HEK293T (cell line): ENCODE measurements at regions not wholly inside any gene's neighbourhood (a gene's known extent, or its start where the extent isn't known, plus 50 kb on each side); places are given as distances from the start of the nearest gene placed in this dataset.
"Not testable (repeated sequence)": the region's sequence is repeated elsewhere in the genome, so short reads cannot be mapped to it uniquely, and the experiment has no call there.

Source experiments
- CTCF ChIA-PET: fragments of 350-600 bp; formaldehyde crosslinking; extraction: SDS; loops from one replicate; lab custom pipeline; 2021; ENCODE audit warnings: antibody characterized with exemption, inconsistent platforms; lab: Yijun Ruan, JAX
- POLR2A ChIA-PET: fragments of 350-600 bp; formaldehyde crosslinking; extraction: SDS; loops from one replicate; lab custom pipeline; 2020; ENCODE audit warnings: antibody characterized with exemption, inconsistent platforms; lab: Yijun Ruan, JAX
- DNase-seq: peaks from one replicate; pipeline ENCODE4 v3.0.0; 2012; ENCODE audit warnings: mixed read lengths; ENCODE audit errors: extremely low spot score
- ARNT ChIP-seq: fragments of 450-650 bp; IDR thresholded peaks from 2 replicates; pipeline ENCODE4 v1.6.1; 2017; ENCODE audit warnings: mild to moderate bottlenecking
- BHLHE40 ChIP-seq: fragments of 450-650 bp; IDR thresholded peaks from 2 replicates; pipeline ENCODE4 v1.6.1; 2016; ENCODE audit warnings: mild to moderate bottlenecking, moderate library complexity, borderline replicate concordance
- ELF4 ChIP-seq: fragments of 450-650 bp; IDR thresholded peaks from 2 replicates; pipeline ENCODE4 v1.6.1; 2017; ENCODE audit warnings: antibody characterized with exemption
- FOXA1 ChIP-seq: fragments of 450-650 bp; IDR thresholded peaks from 2 replicates; pipeline ENCODE4 v1.6.1; 2016; ENCODE audit warnings: mild to moderate bottlenecking
- FOXK2 ChIP-seq: fragments of 450-650 bp; IDR thresholded peaks from 2 replicates; pipeline ENCODE4 v1.6.1; 2016; ENCODE audit warnings: mild to moderate bottlenecking
- FOXM1 ChIP-seq: fragments of 450-650 bp; IDR thresholded peaks from 2 replicates; pipeline ENCODE4 v1.6.1; 2017; ENCODE audit warnings: mild to moderate bottlenecking, borderline replicate concordance
- HDGF ChIP-seq: fragments of 450-650 bp; IDR thresholded peaks from 2 replicates; pipeline ENCODE4 v1.6.1; 2017; ENCODE audit warnings: antibody characterized with exemption, borderline replicate concordance
- L3MBTL2 ChIP-seq: fragments of 450-650 bp; conservative IDR thresholded peaks from 2 replicates; pipeline ENCODE4 v1.6.1; 2016; ENCODE audit warnings: mild to moderate bottlenecking
- LEF1 ChIP-seq: fragments of 450-650 bp; IDR thresholded peaks from 2 replicates; pipeline ENCODE4 v1.6.1; 2017; ENCODE audit warnings: mild to moderate bottlenecking, borderline replicate concordance
- NFRKB ChIP-seq: fragments of 450-650 bp; IDR thresholded peaks from 2 replicates; pipeline ENCODE4 v1.6.1; 2016; ENCODE audit warnings: mild to moderate bottlenecking, moderate library complexity
- SP1 ChIP-seq: fragments of 450-650 bp; IDR thresholded peaks from 2 replicates; pipeline ENCODE4 v1.6.1; 2017
- SUZ12 ChIP-seq: fragments of 450-650 bp; IDR thresholded peaks from 2 replicates; pipeline ENCODE4 v1.6.1; 2016; ENCODE audit warnings: mild to moderate bottlenecking
- TARDBP ChIP-seq: fragments of 450-650 bp; IDR thresholded peaks from 2 replicates; pipeline ENCODE4 v1.6.1; 2016
- ZNF384 ChIP-seq: fragments of 450-650 bp; IDR thresholded peaks from 2 replicates; pipeline ENCODE4 v1.6.1; 2016
- TF ChIP-seq, protein P1 (sequence below): fragments of 450-650 bp; IDR thresholded peaks from 2 replicates; pipeline ENCODE4 v1.6.1; 2016

GRCh38 chr15:44860168-44860567 is 96.3 kb upstream of the TERB2 start:
- DNase-seq, POLR2A ChIA-PET, CTCF ChIA-PET: not testable (repeated sequence)

GRCh38 chr15:44861439-44861910 is 95.0 kb upstream of the TERB2 start:
- ChIA-PET POLR2A (no interaction called here), CTCF (interaction anchor here (0.7 kb wide), 1 partner anchor 59 kb away, joined by 4 read pairs; no protein-coding TSS in a partner anchor)
- TF ChIP-seq, protein P1, sequence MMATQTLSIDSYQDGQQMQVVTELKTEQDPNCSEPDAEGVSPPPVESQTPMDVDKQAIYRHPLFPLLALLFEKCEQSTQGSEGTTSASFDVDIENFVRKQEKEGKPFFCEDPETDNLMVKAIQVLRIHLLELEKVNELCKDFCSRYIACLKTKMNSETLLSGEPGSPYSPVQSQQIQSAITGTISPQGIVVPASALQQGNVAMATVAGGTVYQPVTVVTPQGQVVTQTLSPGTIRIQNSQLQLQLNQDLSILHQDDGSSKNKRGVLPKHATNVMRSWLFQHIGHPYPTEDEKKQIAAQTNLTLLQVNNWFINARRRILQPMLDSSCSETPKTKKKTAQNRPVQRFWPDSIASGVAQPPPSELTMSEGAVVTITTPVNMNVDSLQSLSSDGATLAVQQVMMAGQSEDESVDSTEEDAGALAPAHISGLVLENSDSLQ: no peak
- TF ChIP-seq TARDBP (no peak), NFRKB (no peak), LEF1 (no peak), L3MBTL2 (no peak), FOXM1 (no peak), ZNF384 (no peak), SUZ12 (no peak), ELF4 (no peak), ARNT (no peak), HDGF (no peak), FOXK2 (no peak), FOXA1 (no peak), SP1 (no peak)
- DNase-seq: no peak

- POLR2A ChIA-PET: no interaction called here
- no peak for DNase-seq
- CTCF ChIA-PET: no interaction called here
- TF ChIP-seq ARNT (no peak), TARDBP (no peak), LEF1 (no peak), SUZ12 (no peak), HDGF (no peak), FOXA1 (no peak)
- TF ChIP-seq, protein P1: no peak
Measured at GRCh38 chr15:44861917-44862316, 94.6 kb upstream of the TERB2 start.

- DNase-seq, POLR2A ChIA-PET, CTCF ChIA-PET: not testable (repeated sequence)
Measured at GRCh38 chr15:44862866-44863265, 93.6 kb upstream of the TERB2 start.

- DNase-seq, POLR2A ChIA-PET, CTCF ChIA-PET: not testable (repeated sequence)
Measured at GRCh38 chr15:44868100-44868499, 88.4 kb upstream of the TERB2 start.

DNA sequence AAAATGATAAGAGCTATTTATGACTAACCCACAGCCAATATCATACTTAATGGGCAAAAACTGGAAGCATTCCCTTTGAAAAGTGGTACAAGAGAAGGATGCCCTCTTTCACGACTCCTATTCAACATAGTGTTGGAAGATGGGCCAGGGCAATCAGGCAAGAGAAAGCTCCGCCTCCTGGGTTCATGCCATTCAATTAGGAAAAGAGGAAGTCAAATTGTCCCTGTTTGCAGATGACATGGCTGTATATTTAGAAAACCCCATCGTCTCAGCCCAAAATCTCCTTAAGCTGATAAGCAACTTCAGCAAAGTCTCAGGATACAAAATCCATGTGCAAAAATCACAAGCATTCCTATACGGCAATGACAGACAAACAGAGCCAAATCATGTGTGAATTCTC is 86.4 kb upstream of the TERB2 start:
- CTCF ChIA-PET, DNase-seq, POLR2A ChIA-PET: not testable (repeated sequence)

- ChIA-PET POLR2A (no interaction called here), CTCF (no interaction called here)
Measured at GRCh38 chr15:44873103-44873502, 83.4 kb upstream of the TERB2 start.

GRCh38 chr15:44879066-44879465 is 77.4 kb upstream of the TERB2 start:
- TF ChIP-seq, protein P1: no peak
- TF ChIP-seq BHLHE40: no peak
- no peak for TF ChIP-seq SUZ12
- no peak for TF ChIP-seq NFRKB
- TF ChIP-seq ARNT: no peak
- no peak for TF ChIP-seq FOXK2
- TF ChIP-seq ELF4: no peak
- POLR2A ChIA-PET: no interaction called here
- DNase-seq: no peak
- CTCF ChIA-PET: no interaction called here

More at GRCh38 chr15:44873103-44873502, 83.4 kb upstream of the TERB2 start:
- no peak for DNase-seq
- TF ChIP-seq BHLHE40 (no peak), SUZ12 (no peak), ARNT (no peak), ZNF384 (no peak), FOXM1 (no peak)

GRCh38 chr15:44882499-44882968 is 74.0 kb upstream of the TERB2 start:
- POLR2A ChIA-PET: no interaction called here
- CTCF ChIA-PET: no interaction called here
- TF ChIP-seq BHLHE40 (no peak), FOXM1 (no peak), SUZ12 (no peak), FOXA1 (no peak)
- TF ChIP-seq, protein P1: no peak
- DNase-seq: no peak
